Stomach (tissue), 4 donors: ENCODE measurements at regions not wholly inside any gene's neighbourhood (a gene's known extent, or its start where the extent isn't known, plus 50 kb on each side); places are given as distances from the start of the nearest gene placed in this dataset.

Source experiments
- EP300 ChIP-seq: sonication (generic); formaldehyde crosslinking; IDR thresholded peaks from one replicate; pipeline ENCODE4 v1.6.1; 2017; ENCODE audit warnings: antibody characterized with exemption
- POLR2A ChIP-seq, 4 donors: fragments of 450-650 bp; IDR thresholded peaks; one replicate each; pipeline ENCODE4 v1.6.1; 2016; ENCODE audit warnings: antibody characterized with exemption in 4 of 4, control low read depth in 2 of 4, mild to moderate bottlenecking in 1 of 4, moderate library complexity in 1 of 4
- POLR2AphosphoS5 ChIP-seq, 3 donors: sonication (generic); formaldehyde crosslinking; IDR thresholded peaks; one replicate each; pipeline ENCODE4 v1.6.1; 2016; ENCODE audit warnings: antibody characterized with exemption in 3 of 3
- TF ChIP-seq, protein P1 (sequence below), 7 experiments: fragments of 450-650 bp in 4 of 7; fragments of 200-600 bp in 3 of 7; sonication (generic) in 3 of 7; IDR thresholded peaks; one replicate each; pipeline ENCODE4 v1.5.1; 2016 to 2019; ENCODE audit warnings: antibody characterized with exemption in 7 of 7, control low read depth in 2 of 7, mild to moderate bottlenecking in 1 of 7

DNA sequence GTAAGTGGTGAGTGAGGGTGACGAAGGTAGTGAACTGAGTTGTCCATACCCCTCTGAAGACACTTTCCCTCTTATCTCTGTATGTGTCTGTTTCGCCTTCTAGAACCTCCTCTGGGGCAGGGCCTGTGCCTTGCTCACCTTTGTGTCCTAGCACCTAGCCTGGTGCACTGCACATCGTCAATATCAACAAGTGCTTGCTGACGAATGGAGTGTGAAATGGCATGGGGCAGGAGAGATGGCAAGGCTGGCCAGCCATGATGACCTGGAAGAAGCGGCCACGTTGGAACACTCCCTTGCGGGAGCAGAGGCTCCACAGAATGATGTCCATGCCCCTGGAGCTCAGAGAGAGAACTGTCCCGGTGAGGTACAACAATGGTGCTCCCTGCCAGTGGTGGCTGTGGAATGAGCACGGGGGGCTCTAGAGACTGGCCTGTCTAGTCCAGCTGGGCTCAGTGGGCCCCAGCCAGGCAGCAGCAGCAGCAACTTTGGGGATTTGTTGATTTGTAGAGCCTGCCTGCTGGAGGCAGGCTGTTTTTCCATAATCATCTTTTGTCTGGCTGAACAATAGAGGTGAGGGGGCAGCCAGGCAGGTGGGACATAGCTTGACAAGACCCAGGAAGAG, 112.2 kb upstream of the PJA1 start:
- TF ChIP-seq POLR2A (IDR thresholded peaks at IDR 0.05): no peak
- TF ChIP-seq EP300: no peak
- TF ChIP-seq, protein P1, sequence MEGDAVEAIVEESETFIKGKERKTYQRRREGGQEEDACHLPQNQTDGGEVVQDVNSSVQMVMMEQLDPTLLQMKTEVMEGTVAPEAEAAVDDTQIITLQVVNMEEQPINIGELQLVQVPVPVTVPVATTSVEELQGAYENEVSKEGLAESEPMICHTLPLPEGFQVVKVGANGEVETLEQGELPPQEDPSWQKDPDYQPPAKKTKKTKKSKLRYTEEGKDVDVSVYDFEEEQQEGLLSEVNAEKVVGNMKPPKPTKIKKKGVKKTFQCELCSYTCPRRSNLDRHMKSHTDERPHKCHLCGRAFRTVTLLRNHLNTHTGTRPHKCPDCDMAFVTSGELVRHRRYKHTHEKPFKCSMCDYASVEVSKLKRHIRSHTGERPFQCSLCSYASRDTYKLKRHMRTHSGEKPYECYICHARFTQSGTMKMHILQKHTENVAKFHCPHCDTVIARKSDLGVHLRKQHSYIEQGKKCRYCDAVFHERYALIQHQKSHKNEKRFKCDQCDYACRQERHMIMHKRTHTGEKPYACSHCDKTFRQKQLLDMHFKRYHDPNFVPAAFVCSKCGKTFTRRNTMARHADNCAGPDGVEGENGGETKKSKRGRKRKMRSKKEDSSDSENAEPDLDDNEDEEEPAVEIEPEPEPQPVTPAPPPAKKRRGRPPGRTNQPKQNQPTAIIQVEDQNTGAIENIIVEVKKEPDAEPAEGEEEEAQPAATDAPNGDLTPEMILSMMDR (IDR thresholded peaks at IDR 0.05): no peak
- TF ChIP-seq POLR2AphosphoS5 (IDR thresholded peaks at IDR 0.05): no peak
